K562 (cell line): ENCODE measurements at regions not wholly inside any gene's neighbourhood (a gene's known extent, or its start where the extent isn't known, plus 50 kb on each side); places are given as distances from the start of the nearest gene placed in this dataset.

Experiments
- BRCA1 ChIP-seq, 2 experiments: fragments of 450-650 bp in 1 of 2; sonication (generic) in 1 of 2; formaldehyde crosslinking in 1 of 2; IDR thresholded peaks; 2 replicates each; pipeline versions ENCODE4 v1.5.0 to v1.6.1; 2017 to 2020; ENCODE audit warnings: mild to moderate bottlenecking in 1 of 2, missing genetic modification reagents in 1 of 2
- BRD4 ChIP-seq: fragments of 200-600 bp; sonication (generic); IDR thresholded peaks from 2 replicates; pipeline ENCODE4 v1.6.1; 2017; ENCODE audit warnings: inconsistent platforms
- CTCF ChIP-seq, 3 experiments: IDR thresholded peaks in 2 of 3; conservative IDR thresholded peaks in 1 of 3; 2 replicates each; pipeline ENCODE4 v1.5.1; 2011 to 2012; ENCODE audit warnings: low read length in 3 of 3, mild to moderate bottlenecking in 3 of 3, control low read depth in 2 of 3, improper control_type of control experiment in 1 of 3, inconsistent platforms in 1 of 3, low read depth in 1 of 3, mixed read lengths in 1 of 3, moderate library complexity in 1 of 3; ENCODE audit not compliant: insufficient read depth in 2 of 3
- EZH2 ChIP-seq: IDR thresholded peaks from 2 replicates; pipeline ENCODE4 v1.6.1; 2012; ENCODE audit warnings: low read depth, mild to moderate bottlenecking, inconsistent platforms, low read length, borderline replicate concordance
- FOXJ3 ChIP-seq: sonication (generic); formaldehyde crosslinking; IDR thresholded peaks from 2 replicates; pipeline ENCODE4 v1.4.0; 2020; ENCODE audit warnings: mild to moderate bottlenecking, missing genetic modification reagents
- KLF6 ChIP-seq: fragments of 250-450 bp; sonication (Bioruptor Pico); IDR thresholded peaks from 2 replicates; pipeline ENCODE4 v1.4.0; 2020; ENCODE audit warnings: mild to moderate bottlenecking, moderate library complexity, borderline replicate concordance
- MAFK ChIP-seq: IDR thresholded peaks from 2 replicates; pipeline ENCODE4 v1.6.1; 2011; ENCODE audit warnings: low read length, improper control_type of control experiment
- MEIS2 ChIP-seq: fragments of 450-650 bp; IDR thresholded peaks from 2 replicates; pipeline ENCODE4 v1.6.1; 2014; ENCODE audit warnings: mild to moderate bottlenecking; ENCODE audit not compliant: partially characterized antibody
- POLR2AphosphoS5 ChIP-seq: IDR thresholded peaks from 2 replicates; pipeline ENCODE4 v1.6.1; 2011; ENCODE audit warnings: mild to moderate bottlenecking, low read depth, low read length, moderate library complexity; ENCODE audit not compliant: control insufficient read depth, insufficient read depth
- TAF1 ChIP-seq: IDR thresholded peaks from 2 replicates; pipeline ENCODE4 v1.6.1; 2011; ENCODE audit warnings: mild to moderate bottlenecking, low read length, moderate library complexity; ENCODE audit not compliant: insufficient read depth, control insufficient read depth, severe bottlenecking; ENCODE audit errors: extremely low read depth
- TBP ChIP-seq: optimal IDR thresholded peaks from 2 replicates; pipeline ENCODE3; 2011; ENCODE audit warnings: low read depth, low read length, improper control_type of control experiment
- ZBTB8A ChIP-seq: fragments of 450-650 bp; IDR thresholded peaks from 2 replicates; pipeline ENCODE4 v1.6.1; 2018; ENCODE audit warnings: mild to moderate bottlenecking, moderate library complexity; ENCODE audit not compliant: partially characterized antibody
- ZHX1 ChIP-seq: fragments of 150-350 bp; conservative IDR thresholded peaks from 2 replicates; pipeline ENCODE4 v1.6.1; 2014; ENCODE audit warnings: low read length
- ZNF274 ChIP-seq: IDR thresholded peaks from 2 replicates; pipeline ENCODE4 v1.6.1; 2011; ENCODE audit warnings: low read depth, mild to moderate bottlenecking, low read length, moderate library complexity, borderline replicate concordance

GRCh38 chr20:5470943-5471342 is 139.9 kb downstream of the GPCPD1 start:
- TF ChIP-seq EZH2 = no peak
- TF ChIP-seq MAFK = no peak
- TF ChIP-seq CTCF (IDR thresholded peaks at IDR 0.05 in 2 of 3, conservative IDR thresholded peaks at IDR 0.05 in 1 of 3; ENCODE audit: insufficient read depth in 2 of 3, low read depth in 1 of 3, low read length in 3 of 3) = no peak
- no peak for TF ChIP-seq KLF6 (CRISPR knock-in tag)
- no peak for TF ChIP-seq POLR2AphosphoS5
- TF ChIP-seq BRD4 = no peak
- no peak for TF ChIP-seq TAF1
- TF ChIP-seq ZBTB8A = no peak
- no peak for TF ChIP-seq FOXJ3
- TF ChIP-seq MEIS2 = no peak
- TF ChIP-seq TBP = no peak
- TF ChIP-seq ZNF274 = no peak
- no peak for TF ChIP-seq ZHX1
- no peak for TF ChIP-seq BRCA1 (IDR thresholded peaks at IDR 0.05)
- no peak for TF ChIP-seq BRCA1 (CRISPR knock-in tag; IDR thresholded peaks at IDR 0.05)
